Mucosa of descending colon (tissue), 3 donors: ENCODE measurements at regions not wholly inside any gene's neighbourhood (a gene's known extent, or its start where the extent isn't known, plus 50 kb on each side); places are given as distances from the start of the nearest gene placed in this dataset.

ENCODE experiments used
- ATAC-seq: fragments of 200-7000 bp; cut with Tn5 transposase; one replicate; pipeline ENCODE4 v1.9.1; 2020; ENCODE audit warnings: mild to moderate bottlenecking, moderate library complexity
- DNase-seq, 3 donors: peaks; one replicate each; pipeline ENCODE4 v3.0.0-alpha.2; 2020
- H3K36me3 ChIP-seq: fragments of 200-600 bp; one replicate; pipeline ENCODE4 v1.8.0; 2021; ENCODE audit warnings: low read depth, mild to moderate bottlenecking
- H3K4me1 ChIP-seq: fragments of 200-600 bp; one replicate; pipeline ENCODE4 v1.8.0; 2021; ENCODE audit warnings: low read depth, mild to moderate bottlenecking
- H3K4me3 ChIP-seq: fragments of 200-600 bp; one replicate; pipeline ENCODE4 v1.8.0; 2021; ENCODE audit warnings: mild to moderate bottlenecking
- H3K9me3 ChIP-seq: fragments of 200-600 bp; one replicate; pipeline ENCODE4 v1.8.0; 2021; ENCODE audit warnings: mild to moderate bottlenecking
- intact Hi-C, 2 donors: fragments of 100-400 bp; cut with DNase I in 1 of 2; cut with micrococcal nuclease in 1 of 2; formaldehyde crosslinking; loops; one replicate each; pipeline versions ENCODE4 v1.11.0 to v1.11.1; 2022; cut with DNase I, micrococcal nuclease
- TF ChIP-seq, protein P1 (sequence below): fragments of 200-600 bp; IDR thresholded peaks from one replicate; pipeline ENCODE4 v1.8.0; 2022; ENCODE audit warnings: antibody characterized with exemption, mild to moderate bottlenecking
- donor health status: DM: no; HTN: no; CAD: no; lungs with moderate emphysema.
- donor health status: DM: no; HTN: no; CAD: no.
- donor health status: DM: no; HTN: yes; CAD: no.

DNA sequence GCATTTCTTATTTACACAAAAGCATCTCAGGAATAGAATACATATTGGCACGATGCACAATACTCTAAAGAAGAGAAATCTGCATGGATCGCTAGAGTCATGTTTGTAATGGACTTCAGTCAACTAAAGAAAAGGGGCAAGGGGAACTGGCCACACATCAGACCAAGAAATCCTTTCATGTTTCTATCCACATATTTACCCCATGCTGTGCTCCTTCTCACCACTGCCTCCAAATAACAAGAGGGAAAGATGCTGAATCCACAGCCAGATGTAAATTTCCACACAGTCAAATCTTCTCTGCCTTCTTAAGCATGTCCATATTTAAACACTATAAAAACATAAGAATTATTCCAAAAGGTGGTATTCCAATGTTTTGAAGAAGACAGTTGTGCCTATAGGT is 67.6 kb downstream of the COX18 start:
- no peak overlapping the region for H3K4me3 ChIP-seq
- H3K9me3 ChIP-seq, result no peaks in the 10 kb centered on the region
- intact Hi-C loops, result no loop called here
- DNase-seq (no peak), ATAC-seq (no peak)
- no peaks in the 10 kb centered on the region for H3K4me1 ChIP-seq
- TF ChIP-seq, protein P1, sequence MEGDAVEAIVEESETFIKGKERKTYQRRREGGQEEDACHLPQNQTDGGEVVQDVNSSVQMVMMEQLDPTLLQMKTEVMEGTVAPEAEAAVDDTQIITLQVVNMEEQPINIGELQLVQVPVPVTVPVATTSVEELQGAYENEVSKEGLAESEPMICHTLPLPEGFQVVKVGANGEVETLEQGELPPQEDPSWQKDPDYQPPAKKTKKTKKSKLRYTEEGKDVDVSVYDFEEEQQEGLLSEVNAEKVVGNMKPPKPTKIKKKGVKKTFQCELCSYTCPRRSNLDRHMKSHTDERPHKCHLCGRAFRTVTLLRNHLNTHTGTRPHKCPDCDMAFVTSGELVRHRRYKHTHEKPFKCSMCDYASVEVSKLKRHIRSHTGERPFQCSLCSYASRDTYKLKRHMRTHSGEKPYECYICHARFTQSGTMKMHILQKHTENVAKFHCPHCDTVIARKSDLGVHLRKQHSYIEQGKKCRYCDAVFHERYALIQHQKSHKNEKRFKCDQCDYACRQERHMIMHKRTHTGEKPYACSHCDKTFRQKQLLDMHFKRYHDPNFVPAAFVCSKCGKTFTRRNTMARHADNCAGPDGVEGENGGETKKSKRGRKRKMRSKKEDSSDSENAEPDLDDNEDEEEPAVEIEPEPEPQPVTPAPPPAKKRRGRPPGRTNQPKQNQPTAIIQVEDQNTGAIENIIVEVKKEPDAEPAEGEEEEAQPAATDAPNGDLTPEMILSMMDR, result no peak
- H3K36me3 ChIP-seq, result no peaks in the 10 kb centered on the region

DNA sequence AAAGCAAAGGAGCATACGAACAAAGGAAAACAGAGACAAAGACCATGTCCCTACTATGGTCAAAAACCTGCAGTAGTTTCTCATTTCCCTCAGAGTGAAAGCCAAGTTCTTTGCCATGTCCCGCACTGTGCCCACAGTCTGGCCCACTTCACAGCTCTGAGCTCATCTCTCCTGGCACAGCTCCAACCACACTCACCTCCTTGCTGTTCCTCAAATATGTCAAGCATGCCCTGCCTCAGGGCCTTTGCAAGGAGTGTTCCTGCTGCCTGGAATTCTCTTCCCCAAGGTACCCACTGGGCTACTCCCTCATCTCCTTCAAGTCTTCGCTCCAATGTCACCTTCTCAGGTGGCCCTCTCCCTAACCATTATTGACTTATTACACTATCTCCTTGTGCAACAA is 72.1 kb downstream of the COX18 start:
- Histone ChIP-seq H3K4me1 (no peaks in the 10 kb centered on the region), H3K9me3 (no peaks in the 10 kb centered on the region), H3K4me3 (no peak overlapping the region), H3K36me3 (no peaks in the 10 kb centered on the region)
- DNase-seq, result no peak
- no peak for ATAC-seq
- TF ChIP-seq, protein P1, result no peak
- intact Hi-C loops, result no loop called here

DNA sequence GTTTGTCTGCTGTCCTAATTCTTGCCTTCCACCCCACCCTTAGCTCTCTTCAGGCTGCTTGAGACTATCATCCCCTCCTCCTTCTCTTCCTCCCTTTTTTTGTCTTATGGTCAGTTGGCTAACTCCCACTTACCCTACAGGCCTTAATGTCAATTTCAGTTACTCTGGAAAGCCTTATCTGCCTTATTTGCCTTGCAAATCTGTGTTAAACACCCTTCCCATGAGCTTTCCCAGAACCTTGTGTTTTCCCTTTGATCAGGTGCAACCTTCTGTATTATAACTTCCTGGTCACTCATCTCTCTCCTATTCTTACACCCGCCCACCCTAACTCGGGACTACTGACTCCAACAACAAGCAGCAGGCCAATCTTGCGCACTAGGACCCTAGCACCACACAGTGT is 74.8 kb downstream of the COX18 start:
- Histone ChIP-seq H3K36me3 (no peaks in the 10 kb centered on the region), H3K4me1 (no peaks in the 10 kb centered on the region), H3K4me3 (no peak overlapping the region), H3K9me3 (no peaks in the 10 kb centered on the region)
- ATAC-seq (no peak), DNase-seq (no peak)
- intact Hi-C loops, result no loop called here
- TF ChIP-seq, protein P1, result no peak

DNA sequence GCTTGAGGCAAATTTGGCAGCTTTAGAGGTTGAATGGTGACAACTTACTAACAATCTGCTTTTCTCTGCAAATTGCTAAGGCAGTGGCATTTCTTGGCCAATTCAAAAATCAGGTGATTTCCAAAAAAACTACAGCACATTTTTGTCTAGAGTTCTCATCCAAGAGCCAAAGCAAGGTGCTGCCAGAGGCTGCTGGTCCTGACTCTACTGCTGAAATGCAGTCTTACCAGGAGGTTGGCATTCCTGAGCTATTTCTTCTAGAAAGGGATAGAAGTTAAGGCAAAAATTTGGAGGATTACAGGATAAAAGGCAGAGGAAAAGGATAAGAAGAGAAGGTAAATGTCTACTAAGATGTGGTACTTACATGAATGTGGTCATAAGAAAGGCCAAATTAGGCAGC is 75.6 kb downstream of the COX18 start:
- H3K4me3 ChIP-seq, result no peak overlapping the region
- H3K9me3 ChIP-seq, result no peaks in the 10 kb centered on the region
- no peaks in the 10 kb centered on the region for H3K4me1 ChIP-seq
- no peak for DNase-seq
- H3K36me3 ChIP-seq, result no peaks in the 10 kb centered on the region
- intact Hi-C loops, result no loop called here
- no peak for ATAC-seq
- TF ChIP-seq, protein P1, result no peak

DNA sequence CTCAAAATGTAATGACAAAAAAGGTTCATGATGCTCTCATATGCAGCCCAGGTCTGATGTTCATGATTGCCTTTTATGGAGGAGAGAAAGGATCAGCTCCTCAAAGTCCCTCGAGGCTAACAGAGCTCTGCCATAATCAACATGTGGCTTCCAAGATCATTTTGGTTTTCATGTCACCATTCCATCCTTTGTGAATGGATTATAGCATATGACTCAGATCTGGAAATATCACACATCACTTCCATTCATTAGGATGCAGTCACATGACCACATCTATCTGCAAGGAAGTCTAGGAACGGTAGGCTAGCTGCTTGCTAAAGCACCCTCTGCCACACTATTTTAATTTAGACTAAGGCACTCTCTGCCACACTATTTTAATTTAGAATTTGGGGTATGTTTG is 77.6 kb downstream of the COX18 start:
- intact Hi-C loops, result no loop called here
- H3K4me3 ChIP-seq, result no peak overlapping the region
- H3K36me3 ChIP-seq, result no peaks in the 10 kb centered on the region
- DNase-seq, result no peak
- no peaks in the 10 kb centered on the region for H3K4me1 ChIP-seq
- TF ChIP-seq, protein P1, result no peak
- ATAC-seq, result no peak
- no peaks in the 10 kb centered on the region for H3K9me3 ChIP-seq
